Dermis microvascular lymphatic vessel endothelial cell (primary cell): ENCODE measurements at regions not wholly inside any gene's neighbourhood (a gene's known extent, or its start where the extent isn't known, plus 50 kb on each side); places are given as distances from the start of the nearest gene placed in this dataset.
"Not testable (repeated sequence)": the region's sequence is repeated elsewhere in the genome, so short reads cannot be mapped to it uniquely, and the experiment has no call there.

Source experiments
- DNase-seq, 2 donors: peaks; one replicate each; pipeline versions ENCODE4 v3.0.0 to v3.0.0-alpha.2; 2010; ENCODE audit warnings: low read depth in 2 of 2

- DNase-seq = no peak
Measured at GRCh38 chr9:85487872-85488271, 253.9 kb downstream of the AGTPBP1 start.

- DNase-seq = no peak
Measured at GRCh38 chr9:85484235-85484634, 257.5 kb downstream of the AGTPBP1 start.

- DNase-seq = peak; percentile 24 to 26
Measured at GRCh38 chr9:85483208-85483607, 258.5 kb downstream of the AGTPBP1 start.

- DNase-seq = no peak
Measured at GRCh38 chr9:85479305-85479704, 262.4 kb downstream of the AGTPBP1 start.

GRCh38 chr9:85478847-85479246, 262.9 kb downstream of the AGTPBP1 start:
- DNase-seq = no peak

GRCh38 chr9:85474896-85475295, 266.9 kb downstream of the AGTPBP1 start:
- DNase-seq = not testable (repeated sequence)

- no peak for DNase-seq
Measured at GRCh38 chr9:85471791-85472190, 270.0 kb downstream of the AGTPBP1 start.

- DNase-seq = no peak
Measured at GRCh38 chr9:85469041-85469440, 272.7 kb downstream of the AGTPBP1 start.

- no peak for DNase-seq
Measured at GRCh38 chr9:85466834-85467233, 274.9 kb downstream of the AGTPBP1 start.

GRCh38 chr9:85458114-85458864, 283.5 kb downstream of the AGTPBP1 start:
- not testable (repeated sequence) for DNase-seq

GRCh38 chr9:85453850-85454249, 287.9 kb downstream of the AGTPBP1 start:
- DNase-seq = peak; percentile 41 to 60

- DNase-seq = no peak
Measured at GRCh38 chr9:85452841-85453240, 288.9 kb downstream of the AGTPBP1 start.

- no peak for DNase-seq
Measured at GRCh38 chr9:85451680-85452079, 290.1 kb downstream of the AGTPBP1 start.

GRCh38 chr9:85445887-85446286, 295.9 kb downstream of the AGTPBP1 start:
- DNase-seq = no peak

- DNase-seq = no peak
Measured at GRCh38 chr9:85444243-85444642, 297.5 kb downstream of the AGTPBP1 start.

- DNase-seq = no peak
Measured at GRCh38 chr9:85443190-85443598, 298.6 kb downstream of the AGTPBP1 start.

GRCh38 chr9:85439791-85440190, 302.0 kb downstream of the AGTPBP1 start:
- no peak for DNase-seq

- DNase-seq = not testable (repeated sequence)
Measured at GRCh38 chr9:85433956-85434355, 307.8 kb downstream of the AGTPBP1 start.

- not testable (repeated sequence) for DNase-seq
Measured at GRCh38 chr9:85433551-85433950, 308.2 kb downstream of the AGTPBP1 start.

GRCh38 chr9:85433046-85433445, 308.7 kb downstream of the AGTPBP1 start:
- no peak for DNase-seq

- DNase-seq = no peak
Measured at GRCh38 chr9:85432599-85432998, 309.2 kb downstream of the AGTPBP1 start.

GRCh38 chr9:85431339-85432102, 310.2 kb downstream of the AGTPBP1 start:
- peak; percentile 43 to 60 for DNase-seq
